ENCODE measurements at regions not wholly inside any gene's neighbourhood (a gene's known extent, or its start where the extent isn't known, plus 50 kb on each side); places are given as distances from the start of the nearest gene placed in this dataset.

- Histone ChIP-seq H3K4me1 (ENCODE audit: control extremely low read depth in 1 of 4, control insufficient read depth in 4 of 4, insufficient read depth in 4 of 4, low read length in 3 of 4) (no peaks in the 10 kb centered on the region), H3K9me3 (ENCODE audit: control extremely low read depth in 1 of 5, control insufficient read depth in 4 of 5, insufficient read depth in 2 of 5, low read depth in 1 of 5, low read length in 4 of 5) (peaks cover 0 to 2% (median 0%) of the 10 kb centered on the region in 5 experiments), H3K36me3 (ENCODE audit: control insufficient read depth in 4 of 4, insufficient read depth in 4 of 4, low read length in 3 of 4) (no peaks in the 10 kb centered on the region), H3K27ac (ENCODE audit: insufficient read depth in 1 of 2, low read depth in 1 of 2, low read length in 2 of 2, poor library complexity in 1 of 2, severe bottlenecking in 2 of 2) (no peak overlapping the region), H3K27me3 (replicated peaks in 2 of 5; ENCODE audit: control insufficient read depth in 4 of 5, insufficient read depth in 5 of 5, low read length in 4 of 5) (no peaks in the 10 kb centered on the region), H3K4me3 (ENCODE audit: control insufficient read depth in 1 of 7, extremely low read depth in 1 of 7, insufficient read depth in 4 of 7, low read depth in 2 of 7, low read length in 6 of 7) (no peak overlapping the region)
- ChIA-PET CTCF (no interaction called here), POLR2A (no interaction called here)
- WGBS (ENCODE audit: insufficient coverage) = 100% methylated on average over 1 of the region's 4 CpGs
- no peak for DNase-seq
These were observed 344.6 kb downstream of the KCNJ3 start for GRCh38 chr2:155043097-155043496.

GRCh38 chr2:155035308-155035707, 336.8 kb downstream of the KCNJ3 start:
- DNase-seq = no peak
- POLR2A ChIA-PET = interaction anchor here (0.7 kb wide), 1 partner anchor 32 kb away, joined by 4 read pairs; no protein-coding TSS in a partner anchor
- H3K27me3 ChIP-seq (replicated peaks in 2 of 5; ENCODE audit: control insufficient read depth in 4 of 5, insufficient read depth in 5 of 5, low read length in 4 of 5) = no peaks in the 10 kb centered on the region
- no peaks in the 10 kb centered on the region for H3K9me3 ChIP-seq (ENCODE audit: control extremely low read depth in 1 of 5, control insufficient read depth in 4 of 5, insufficient read depth in 2 of 5, low read depth in 1 of 5, low read length in 4 of 5)
- H3K36me3 ChIP-seq (ENCODE audit: control insufficient read depth in 4 of 4, insufficient read depth in 4 of 4, low read length in 3 of 4) = no peaks in the 10 kb centered on the region
- no peak overlapping the region for H3K27ac ChIP-seq (ENCODE audit: insufficient read depth in 1 of 2, low read depth in 1 of 2, low read length in 2 of 2, poor library complexity in 1 of 2, severe bottlenecking in 2 of 2)
- H3K4me3 ChIP-seq (ENCODE audit: control insufficient read depth in 1 of 7, extremely low read depth in 1 of 7, insufficient read depth in 4 of 7, low read depth in 2 of 7, low read length in 6 of 7) = no peak overlapping the region
- CTCF ChIA-PET = interaction anchor here (1.1 to 1.4 kb wide), 2 partner anchors 20 to 132 kb away, joined by 3 read pairs; no protein-coding TSS in a partner anchor
- no peaks in the 10 kb centered on the region for H3K4me1 ChIP-seq (ENCODE audit: control extremely low read depth in 1 of 4, control insufficient read depth in 4 of 4, insufficient read depth in 4 of 4, low read length in 3 of 4)

- peak in 2 of 3 donors; percentile 7 to 17 for DNase-seq
- Histone ChIP-seq H3K4me1 (ENCODE audit: control extremely low read depth in 1 of 4, control insufficient read depth in 4 of 4, insufficient read depth in 4 of 4, low read length in 3 of 4) (peaks cover 0 to 2% (median 0%) of the 10 kb centered on the region in 4 experiments), H3K36me3 (ENCODE audit: control insufficient read depth in 4 of 4, insufficient read depth in 4 of 4, low read length in 3 of 4) (no peaks in the 10 kb centered on the region), H3K27me3 (replicated peaks in 2 of 5; ENCODE audit: control insufficient read depth in 4 of 5, insufficient read depth in 5 of 5, low read length in 4 of 5) (no peaks in the 10 kb centered on the region), H3K4me3 (ENCODE audit: control insufficient read depth in 1 of 7, extremely low read depth in 1 of 7, insufficient read depth in 4 of 7, low read depth in 2 of 7, low read length in 6 of 7) (no peak overlapping the region), H3K27ac (ENCODE audit: insufficient read depth in 1 of 2, low read depth in 1 of 2, low read length in 2 of 2, poor library complexity in 1 of 2, severe bottlenecking in 2 of 2) (peak overlapping the region in 1 of 2 experiments; percentile 14), H3K9me3 (ENCODE audit: control extremely low read depth in 1 of 5, control insufficient read depth in 4 of 5, insufficient read depth in 2 of 5, low read depth in 1 of 5, low read length in 4 of 5) (no peaks in the 10 kb centered on the region)
- ChIA-PET CTCF (no interaction called here), POLR2A (no interaction called here)
These were observed 335.2 kb downstream of the KCNJ3 start for GRCh38 chr2:155033652-155034051.

GRCh38 chr2:155030296-155030695, 331.8 kb downstream of the KCNJ3 start:
- Histone ChIP-seq H3K9me3 (ENCODE audit: control extremely low read depth in 1 of 5, control insufficient read depth in 4 of 5, insufficient read depth in 2 of 5, low read depth in 1 of 5, low read length in 4 of 5) (no peaks in the 10 kb centered on the region), H3K36me3 (ENCODE audit: control insufficient read depth in 4 of 4, insufficient read depth in 4 of 4, low read length in 3 of 4) (no peaks in the 10 kb centered on the region), H3K27ac (ENCODE audit: insufficient read depth in 1 of 2, low read depth in 1 of 2, low read length in 2 of 2, poor library complexity in 1 of 2, severe bottlenecking in 2 of 2) (no peak overlapping the region), H3K27me3 (replicated peaks in 2 of 5; ENCODE audit: control insufficient read depth in 4 of 5, insufficient read depth in 5 of 5, low read length in 4 of 5) (no peaks in the 10 kb centered on the region), H3K4me1 (ENCODE audit: control extremely low read depth in 1 of 4, control insufficient read depth in 4 of 4, insufficient read depth in 4 of 4, low read length in 3 of 4) (peaks cover 0 to 4% (median 0%) of the 10 kb centered on the region in 4 experiments), H3K4me3 (ENCODE audit: control insufficient read depth in 1 of 7, extremely low read depth in 1 of 7, insufficient read depth in 4 of 7, low read depth in 2 of 7, low read length in 6 of 7) (no peak overlapping the region)
- CTCF ChIA-PET = no interaction called here
- POLR2A ChIA-PET = no interaction called here
- DNase-seq = no peak

GRCh38 chr2:155026651-155027174, 328.2 kb downstream of the KCNJ3 start:
- Histone ChIP-seq H3K27ac (ENCODE audit: insufficient read depth in 1 of 2, low read depth in 1 of 2, low read length in 2 of 2, poor library complexity in 1 of 2, severe bottlenecking in 2 of 2) (no peak overlapping the region), H3K4me1 (ENCODE audit: control extremely low read depth in 1 of 4, control insufficient read depth in 4 of 4, insufficient read depth in 4 of 4, low read length in 3 of 4) (peaks cover 0 to 4% (median 0%) of the 10 kb centered on the region in 4 experiments), H3K9me3 (ENCODE audit: control extremely low read depth in 1 of 5, control insufficient read depth in 4 of 5, insufficient read depth in 2 of 5, low read depth in 1 of 5, low read length in 4 of 5) (no peaks in the 10 kb centered on the region), H3K36me3 (ENCODE audit: control insufficient read depth in 4 of 4, insufficient read depth in 4 of 4, low read length in 3 of 4) (no peaks in the 10 kb centered on the region), H3K4me3 (ENCODE audit: control insufficient read depth in 1 of 7, extremely low read depth in 1 of 7, insufficient read depth in 4 of 7, low read depth in 2 of 7, low read length in 6 of 7) (no peak overlapping the region), H3K27me3 (replicated peaks in 2 of 5; ENCODE audit: control insufficient read depth in 4 of 5, insufficient read depth in 5 of 5, low read length in 4 of 5) (no peaks in the 10 kb centered on the region)
- CTCF ChIA-PET = no interaction called here
- no peak for DNase-seq
- POLR2A ChIA-PET = no interaction called here
- WGBS (ENCODE audit: insufficient coverage) = no CpG with 5 or more reads among the region's 1 CpG

GRCh38 chr2:155023674-155024073, 325.2 kb downstream of the KCNJ3 start:
- POLR2A ChIA-PET = no interaction called here
- Histone ChIP-seq H3K27ac (ENCODE audit: insufficient read depth in 1 of 2, low read depth in 1 of 2, low read length in 2 of 2, poor library complexity in 1 of 2, severe bottlenecking in 2 of 2) (no peak overlapping the region), H3K4me3 (ENCODE audit: control insufficient read depth in 1 of 7, extremely low read depth in 1 of 7, insufficient read depth in 4 of 7, low read depth in 2 of 7, low read length in 6 of 7) (no peak overlapping the region), H3K36me3 (ENCODE audit: control insufficient read depth in 4 of 4, insufficient read depth in 4 of 4, low read length in 3 of 4) (no peaks in the 10 kb centered on the region), H3K4me1 (ENCODE audit: control extremely low read depth in 1 of 4, control insufficient read depth in 4 of 4, insufficient read depth in 4 of 4, low read length in 3 of 4) (peaks cover 0 to 1% (median 0%) of the 10 kb centered on the region in 4 experiments), H3K27me3 (replicated peaks in 2 of 5; ENCODE audit: control insufficient read depth in 4 of 5, insufficient read depth in 5 of 5, low read length in 4 of 5) (no peaks in the 10 kb centered on the region), H3K9me3 (ENCODE audit: control extremely low read depth in 1 of 5, control insufficient read depth in 4 of 5, insufficient read depth in 2 of 5, low read depth in 1 of 5, low read length in 4 of 5) (no peaks in the 10 kb centered on the region)
- CTCF ChIA-PET = no interaction called here
- no peak for DNase-seq
- WGBS (ENCODE audit: insufficient coverage) = no CpG with 5 or more reads among the region's 1 CpG

- no peaks in the 10 kb centered on the region for H3K9me3 ChIP-seq (ENCODE audit: control extremely low read depth in 1 of 5, control insufficient read depth in 4 of 5, insufficient read depth in 2 of 5, low read depth in 1 of 5, low read length in 4 of 5)
- peaks cover 0 to 1% (median 0%) of the 10 kb centered on the region in 4 experiments for H3K4me1 ChIP-seq (ENCODE audit: control extremely low read depth in 1 of 4, control insufficient read depth in 4 of 4, insufficient read depth in 4 of 4, low read length in 3 of 4)
- no peaks in the 10 kb centered on the region for H3K27me3 ChIP-seq (replicated peaks in 2 of 5; ENCODE audit: control insufficient read depth in 4 of 5, insufficient read depth in 5 of 5, low read length in 4 of 5)
- no peak for DNase-seq
- ChIA-PET POLR2A (no interaction called here), CTCF (no interaction called here)
- H3K36me3 ChIP-seq (ENCODE audit: control insufficient read depth in 4 of 4, insufficient read depth in 4 of 4, low read length in 3 of 4) = no peaks in the 10 kb centered on the region
- no peak overlapping the region for H3K4me3 ChIP-seq (ENCODE audit: control insufficient read depth in 1 of 7, extremely low read depth in 1 of 7, insufficient read depth in 4 of 7, low read depth in 2 of 7, low read length in 6 of 7)
- H3K27ac ChIP-seq (ENCODE audit: insufficient read depth in 1 of 2, low read depth in 1 of 2, low read length in 2 of 2, poor library complexity in 1 of 2, severe bottlenecking in 2 of 2) = no peak overlapping the region
These were observed 324.0 kb downstream of the KCNJ3 start for GRCh38 chr2:155022531-155022930.
